Upper lobe of left lung (tissue), 4 donors: ENCODE measurements at regions not wholly inside any gene's neighbourhood (a gene's known extent, or its start where the extent isn't known, plus 50 kb on each side); places are given as distances from the start of the nearest gene placed in this dataset.

Experiments
- POLR2A ChIP-seq, 4 donors: fragments of 450-650 bp; IDR thresholded peaks; one replicate each; pipeline ENCODE4 v1.5.1; 2016 to 2017; ENCODE audit warnings: antibody characterized with exemption in 4 of 4, mild to moderate bottlenecking in 2 of 4
- TF ChIP-seq, protein P1 (sequence below), 6 experiments: fragments of 450-650 bp in 4 of 6; fragments of 200-600 bp in 2 of 6; sonication (generic) in 2 of 6; IDR thresholded peaks; one replicate each; pipeline ENCODE4 v1.5.1; 2016 to 2019; ENCODE audit warnings: antibody characterized with exemption in 6 of 6

DNA sequence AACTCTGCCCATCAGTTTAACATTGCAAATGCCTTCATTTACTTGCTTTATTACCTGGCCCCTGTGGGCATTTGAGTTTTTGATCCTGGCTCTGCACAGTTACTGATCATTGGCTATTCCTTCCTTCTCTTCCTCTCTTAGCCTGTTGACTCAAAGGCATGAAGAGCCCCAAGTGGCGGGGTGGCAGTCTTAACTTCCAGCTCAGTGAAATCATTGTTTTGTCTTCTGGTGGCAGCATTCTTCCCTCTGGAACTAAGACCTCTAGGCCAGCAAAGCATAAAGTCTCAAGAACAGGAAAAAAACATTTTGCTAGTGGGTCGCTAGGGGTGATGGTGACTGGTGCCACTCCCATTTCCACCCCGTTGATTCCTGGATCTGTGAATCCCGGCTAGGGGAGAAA is 52.3 kb upstream of the MRTFB start:
- TF ChIP-seq, protein P1, sequence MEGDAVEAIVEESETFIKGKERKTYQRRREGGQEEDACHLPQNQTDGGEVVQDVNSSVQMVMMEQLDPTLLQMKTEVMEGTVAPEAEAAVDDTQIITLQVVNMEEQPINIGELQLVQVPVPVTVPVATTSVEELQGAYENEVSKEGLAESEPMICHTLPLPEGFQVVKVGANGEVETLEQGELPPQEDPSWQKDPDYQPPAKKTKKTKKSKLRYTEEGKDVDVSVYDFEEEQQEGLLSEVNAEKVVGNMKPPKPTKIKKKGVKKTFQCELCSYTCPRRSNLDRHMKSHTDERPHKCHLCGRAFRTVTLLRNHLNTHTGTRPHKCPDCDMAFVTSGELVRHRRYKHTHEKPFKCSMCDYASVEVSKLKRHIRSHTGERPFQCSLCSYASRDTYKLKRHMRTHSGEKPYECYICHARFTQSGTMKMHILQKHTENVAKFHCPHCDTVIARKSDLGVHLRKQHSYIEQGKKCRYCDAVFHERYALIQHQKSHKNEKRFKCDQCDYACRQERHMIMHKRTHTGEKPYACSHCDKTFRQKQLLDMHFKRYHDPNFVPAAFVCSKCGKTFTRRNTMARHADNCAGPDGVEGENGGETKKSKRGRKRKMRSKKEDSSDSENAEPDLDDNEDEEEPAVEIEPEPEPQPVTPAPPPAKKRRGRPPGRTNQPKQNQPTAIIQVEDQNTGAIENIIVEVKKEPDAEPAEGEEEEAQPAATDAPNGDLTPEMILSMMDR (IDR thresholded peaks at IDR 0.05): no peak
- TF ChIP-seq POLR2A (IDR thresholded peaks at IDR 0.05): no peak
